HG03139 (cell line): ENCODE measurements at regions not wholly inside any gene's neighbourhood (a gene's known extent, or its start where the extent isn't known, plus 50 kb on each side); places are given as distances from the start of the nearest gene placed in this dataset.

Experiments used
- ATAC-seq: cut with Tn5 transposase; IDR thresholded peaks from one replicate; pipeline ENCODE4 v1.9.1; 2021; ENCODE audit not compliant: unreplicated experiment

GRCh38 chr6:142558786-142559185 lies 257.0 kb downstream of the ADGRG6 start:
- no peak for ATAC-seq

- ATAC-seq: no peak
Observed at GRCh38 chr6:142561511-142562265, 259.9 kb downstream of the ADGRG6 start.

- no peak for ATAC-seq
Observed at GRCh38 chr6:142562865-142563264, 261.1 kb downstream of the ADGRG6 start.

- ATAC-seq: peak; percentile 65
Observed at GRCh38 chr6:142566628-142567396, 265.0 kb downstream of the ADGRG6 start.

- ATAC-seq: no peak
Observed at GRCh38 chr6:142567461-142567860, 265.7 kb downstream of the ADGRG6 start.

GRCh38 chr6:142568857-142569597 lies 267.2 kb downstream of the ADGRG6 start:
- no peak for ATAC-seq

- no peak for ATAC-seq
Observed at GRCh38 chr6:142569676-142570075, 267.9 kb downstream of the ADGRG6 start.

GRCh38 chr6:142570221-142570671 lies 268.4 kb downstream of the ADGRG6 start:
- no peak for ATAC-seq

GRCh38 chr6:142592876-142593275 lies 291.1 kb downstream of the ADGRG6 start:
- no peak for ATAC-seq

GRCh38 chr6:142597836-142598235 lies 296.0 kb downstream of the ADGRG6 start:
- ATAC-seq: no peak

GRCh38 chr6:142601427-142601826 lies 299.6 kb downstream of the ADGRG6 start:
- ATAC-seq: no peak

GRCh38 chr6:142602972-142603371 lies 301.2 kb downstream of the ADGRG6 start:
- ATAC-seq: no peak

- no peak for ATAC-seq
Observed at GRCh38 chr6:142605922-142606485, 304.2 kb downstream of the ADGRG6 start.

GRCh38 chr6:142612956-142613355 lies 311.1 kb downstream of the ADGRG6 start:
- no peak for ATAC-seq

GRCh38 chr6:142613981-142614380 lies 312.2 kb downstream of the ADGRG6 start:
- ATAC-seq: no peak

GRCh38 chr6:142617158-142617557 lies 315.4 kb downstream of the ADGRG6 start:
- ATAC-seq: no peak

GRCh38 chr6:142621822-142622221 lies 320.0 kb downstream of the ADGRG6 start:
- ATAC-seq: no peak

- ATAC-seq: no peak
Observed at GRCh38 chr6:142624978-142625715, 319.8 kb downstream of the HIVEP2 start.

GRCh38 chr6:142627474-142627873 lies 317.5 kb downstream of the HIVEP2 start:
- no peak for ATAC-seq
